Memory B cell (primary cell): ENCODE measurements at regions not wholly inside any gene's neighbourhood (a gene's known extent, or its start where the extent isn't known, plus 50 kb on each side); places are given as distances from the start of the nearest gene placed in this dataset.

Experiments used
- ATAC-seq: fragments of 150-1000 bp; cut with Tn5 transposase; 2 replicates; pipeline ENCODE4 v1.10.0; 2021; ENCODE audit warnings: low read depth, mild to moderate bottlenecking, moderate library complexity
- DNase-seq, 2 donors: peaks; one replicate each; pipeline ENCODE4 v3.0.0; 2022; ENCODE audit warnings: low spot score in 2 of 2
- H3K27ac Mint-ChIP-seq: one replicate; pipeline ENCODE4 v1.8.0; 2022; ENCODE audit warnings: mild to moderate bottlenecking, moderate library complexity, mixed read lengths
- H3K27me3 Mint-ChIP-seq: one replicate; pipeline ENCODE4 v1.8.0; 2022; ENCODE audit warnings: mixed read lengths
- H3K36me3 Mint-ChIP-seq: one replicate; pipeline ENCODE4 v1.8.0; 2022; ENCODE audit warnings: mild to moderate bottlenecking, mixed read lengths
- H3K4me1 Mint-ChIP-seq: one replicate; pipeline ENCODE4 v1.8.0; 2022; ENCODE audit warnings: mixed read lengths
- H3K4me3 Mint-ChIP-seq: one replicate; pipeline ENCODE4 v1.8.0; 2022; ENCODE audit warnings: mild to moderate bottlenecking, moderate library complexity, mixed read lengths
- H3K9me3 Mint-ChIP-seq: one replicate; pipeline ENCODE4 v1.8.0; 2022; ENCODE audit warnings: mixed read lengths

DNA sequence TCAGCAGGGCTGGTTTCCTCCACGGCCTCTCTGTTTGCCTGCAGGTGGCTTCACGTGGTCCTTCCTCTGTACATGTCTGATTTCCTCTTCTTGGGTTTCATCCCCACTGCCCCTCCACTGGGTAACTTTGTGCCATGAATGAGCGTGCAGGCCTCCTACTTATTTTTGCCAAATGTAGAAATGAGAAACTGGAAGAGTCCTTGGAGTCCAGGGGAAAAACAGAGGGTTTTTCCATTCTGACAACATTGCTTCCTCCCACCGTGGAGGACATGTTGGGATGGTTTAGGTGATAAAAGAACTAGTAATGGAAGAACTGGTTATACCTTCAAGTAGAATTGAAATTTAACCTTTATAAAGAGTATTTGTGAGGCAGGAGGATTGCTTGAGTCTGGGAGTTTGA lies 699.5 kb downstream of the QKI start:
- DNase-seq, result no peak
- H3K36me3 Mint-ChIP-seq, result no peaks in the 10 kb centered on the region
- H3K27ac Mint-ChIP-seq, result no peak overlapping the region
- no peak for ATAC-seq
- no peaks in the 10 kb centered on the region for H3K4me1 Mint-ChIP-seq
- H3K4me3 Mint-ChIP-seq, result no peak overlapping the region
- no peaks in the 10 kb centered on the region for H3K9me3 Mint-ChIP-seq
- H3K27me3 Mint-ChIP-seq, result peaks cover 8% of the 10 kb centered on the region

DNA sequence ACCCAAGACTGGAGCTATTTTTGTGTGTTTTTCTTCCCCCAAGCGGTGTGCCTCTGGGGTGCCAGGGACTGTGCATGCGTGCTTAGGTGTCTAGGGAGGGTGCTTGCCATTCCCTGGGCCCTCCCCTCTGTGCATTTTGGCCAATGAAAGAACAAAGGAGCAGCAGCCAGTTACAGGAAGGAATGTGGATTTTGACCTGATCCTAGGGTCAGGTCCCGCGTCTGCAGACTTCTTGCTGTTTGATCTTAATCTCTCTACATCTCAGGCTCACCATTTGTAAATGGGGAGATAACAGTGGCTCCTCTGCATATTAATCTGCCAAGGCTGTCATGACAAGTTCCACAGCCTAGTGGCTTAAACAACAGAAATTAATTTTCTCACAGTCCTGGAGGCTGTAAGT lies 699.1 kb downstream of the QKI start:
- H3K36me3 Mint-ChIP-seq, result no peaks in the 10 kb centered on the region
- no peaks in the 10 kb centered on the region for H3K4me1 Mint-ChIP-seq
- DNase-seq (no peak), ATAC-seq (no peak)
- H3K4me3 Mint-ChIP-seq, result no peak overlapping the region
- H3K27me3 Mint-ChIP-seq, result peaks cover 8% of the 10 kb centered on the region
- no peak overlapping the region for H3K27ac Mint-ChIP-seq
- H3K9me3 Mint-ChIP-seq, result no peaks in the 10 kb centered on the region

- Mint-ChIP-seq H3K27me3 (peaks cover 8% of the 10 kb centered on the region), H3K36me3 (no peaks in the 10 kb centered on the region), H3K9me3 (no peaks in the 10 kb centered on the region), H3K4me3 (no peak overlapping the region), H3K27ac (no peak overlapping the region), H3K4me1 (no peaks in the 10 kb centered on the region)
- DNase-seq (no peak), ATAC-seq (no peak)
Measured at GRCh38 chr6:164109770-164110140, 695.2 kb downstream of the QKI start.

DNA sequence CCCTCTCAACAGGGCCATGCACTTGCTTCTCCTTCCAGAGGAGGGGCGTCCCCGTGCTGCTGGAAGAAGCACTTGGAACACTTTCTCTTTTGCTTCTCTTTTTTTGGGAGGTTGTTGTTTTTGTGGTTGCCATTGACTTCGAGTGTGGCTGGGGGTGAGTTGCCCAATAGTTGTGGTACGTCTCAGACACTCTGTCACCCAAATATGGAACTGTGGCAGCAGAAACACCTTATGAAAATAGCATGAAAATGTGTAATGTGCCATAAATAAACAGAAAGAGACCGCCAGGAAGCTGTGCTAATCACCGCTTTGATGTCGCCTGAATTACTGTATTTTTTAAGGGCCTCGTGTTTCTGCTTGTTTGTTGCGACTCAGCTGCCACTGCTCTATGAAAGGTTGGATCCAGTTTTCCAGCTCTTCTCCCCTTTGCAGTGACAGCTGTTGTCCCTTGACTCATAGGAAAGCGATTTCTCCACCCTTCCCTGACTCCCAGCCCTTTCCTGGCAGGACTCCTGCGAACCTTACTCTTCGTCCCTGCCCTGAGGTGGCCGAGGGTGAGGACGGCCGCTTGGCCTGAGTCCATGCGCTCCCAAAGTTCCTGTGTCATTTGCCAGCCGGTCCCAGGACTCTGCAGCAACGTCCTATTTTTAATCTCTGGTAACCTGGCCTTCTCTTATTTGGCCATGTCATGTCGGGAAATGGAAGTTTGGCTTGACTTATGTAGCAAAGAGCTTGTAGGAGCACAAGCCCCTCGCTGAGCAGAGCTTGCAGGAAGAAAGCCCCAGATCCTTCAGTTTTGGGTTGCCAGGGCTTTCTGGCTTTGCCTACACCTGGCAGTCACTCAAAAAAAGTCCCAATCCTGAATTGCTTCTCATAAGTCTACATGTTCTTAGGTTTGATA lies 694.6 kb downstream of the QKI start:
- no peak overlapping the region for H3K4me3 Mint-ChIP-seq
- H3K27ac Mint-ChIP-seq, result no peak overlapping the region
- DNase-seq (no peak), ATAC-seq (no peak)
- H3K36me3 Mint-ChIP-seq, result no peaks in the 10 kb centered on the region
- peaks cover 8% of the 10 kb centered on the region for H3K27me3 Mint-ChIP-seq
- H3K9me3 Mint-ChIP-seq, result no peaks in the 10 kb centered on the region
- no peaks in the 10 kb centered on the region for H3K4me1 Mint-ChIP-seq

DNA sequence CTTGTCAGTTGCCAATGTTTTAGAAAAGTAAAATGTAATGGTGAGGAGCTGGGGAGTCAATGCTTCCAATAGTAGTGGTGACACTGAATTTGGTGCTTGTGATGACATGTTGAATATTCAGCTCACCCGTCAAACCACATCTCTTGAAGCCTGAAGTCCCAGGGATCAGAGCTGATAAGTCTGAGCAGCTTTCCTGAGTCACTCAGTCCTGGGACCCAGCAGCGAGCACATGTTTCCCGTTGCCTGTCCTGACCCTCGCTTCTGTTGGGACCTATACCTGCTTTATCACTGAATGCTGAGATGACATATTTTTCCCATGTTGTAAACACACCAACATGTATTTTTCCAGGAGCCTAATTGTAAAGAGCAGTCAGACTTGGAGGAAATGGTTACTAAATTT lies 693.6 kb downstream of the QKI start:
- DNase-seq, result no peak
- Mint-ChIP-seq H3K4me3 (no peak overlapping the region), H3K27me3 (peaks cover 8% of the 10 kb centered on the region), H3K9me3 (no peaks in the 10 kb centered on the region), H3K36me3 (no peaks in the 10 kb centered on the region), H3K27ac (no peak overlapping the region), H3K4me1 (no peaks in the 10 kb centered on the region)
- ATAC-seq, result no peak

DNA sequence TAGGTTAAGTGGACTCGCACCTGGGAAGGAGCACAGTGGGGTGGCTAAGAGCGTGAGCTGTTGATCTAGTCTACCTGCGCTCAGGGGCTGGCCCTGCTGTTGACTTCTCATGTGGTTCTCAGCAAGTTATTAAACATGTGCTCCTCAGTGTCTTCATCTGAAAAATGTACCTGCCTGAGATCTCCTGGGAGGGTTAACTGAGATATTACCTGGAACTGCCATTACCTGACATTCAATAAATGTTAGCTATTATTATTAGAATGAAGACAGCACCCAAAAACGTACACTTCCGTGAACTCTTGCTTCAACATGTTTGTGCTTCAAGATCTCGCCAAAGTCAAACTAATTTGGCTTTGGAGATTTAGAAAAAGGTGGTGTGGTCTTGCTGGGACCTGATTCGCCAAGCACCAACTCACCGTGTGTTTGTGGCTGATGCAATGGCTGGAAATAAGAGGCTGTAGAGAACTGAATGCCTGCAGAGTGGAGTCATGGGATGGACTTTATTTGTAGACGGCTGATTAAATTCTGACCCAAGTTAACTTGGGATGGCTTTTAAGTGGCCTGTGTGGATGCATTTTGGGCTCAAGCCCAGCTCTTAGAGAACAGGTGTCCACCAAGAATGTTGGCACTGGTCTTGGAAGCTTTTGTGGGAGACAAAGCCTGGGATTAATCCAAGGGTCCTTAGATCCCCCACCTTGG lies 692.9 kb downstream of the QKI start:
- Mint-ChIP-seq H3K27ac (no peak overlapping the region), H3K36me3 (no peaks in the 10 kb centered on the region), H3K9me3 (no peaks in the 10 kb centered on the region), H3K4me3 (no peak overlapping the region), H3K27me3 (peaks cover 8% of the 10 kb centered on the region), H3K4me1 (no peaks in the 10 kb centered on the region)
- ATAC-seq, result no peak
- DNase-seq, result no peak

DNA sequence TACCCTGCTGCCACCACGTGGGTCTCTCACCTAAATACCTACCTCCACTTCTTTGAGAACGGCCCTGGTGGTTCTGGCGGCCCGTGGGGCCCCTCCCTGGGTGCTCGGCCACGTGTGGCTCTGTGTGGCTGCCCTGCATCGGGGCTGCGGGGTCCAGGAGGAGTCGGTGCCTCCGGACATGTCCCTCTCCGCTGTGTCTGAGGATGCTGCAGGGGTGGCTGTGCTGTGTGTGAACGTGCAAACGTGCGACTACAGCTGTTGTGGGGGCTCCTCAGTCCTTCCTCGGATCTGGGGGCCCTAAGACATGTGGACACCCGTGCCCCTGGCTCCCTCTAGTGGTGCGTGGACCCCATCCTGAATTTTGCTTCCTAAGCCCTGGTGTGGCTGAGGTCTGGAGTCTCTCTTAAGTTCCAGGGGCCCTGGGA lies 691.8 kb downstream of the QKI start:
- Mint-ChIP-seq H3K9me3 (peaks cover 2% of the 10 kb centered on the region), H3K27me3 (peaks cover 11% of the 10 kb centered on the region), H3K4me3 (no peak overlapping the region), H3K36me3 (no peaks in the 10 kb centered on the region), H3K4me1 (no peaks in the 10 kb centered on the region), H3K27ac (no peak overlapping the region)
- DNase-seq (no peak), ATAC-seq (no peak)

DNA sequence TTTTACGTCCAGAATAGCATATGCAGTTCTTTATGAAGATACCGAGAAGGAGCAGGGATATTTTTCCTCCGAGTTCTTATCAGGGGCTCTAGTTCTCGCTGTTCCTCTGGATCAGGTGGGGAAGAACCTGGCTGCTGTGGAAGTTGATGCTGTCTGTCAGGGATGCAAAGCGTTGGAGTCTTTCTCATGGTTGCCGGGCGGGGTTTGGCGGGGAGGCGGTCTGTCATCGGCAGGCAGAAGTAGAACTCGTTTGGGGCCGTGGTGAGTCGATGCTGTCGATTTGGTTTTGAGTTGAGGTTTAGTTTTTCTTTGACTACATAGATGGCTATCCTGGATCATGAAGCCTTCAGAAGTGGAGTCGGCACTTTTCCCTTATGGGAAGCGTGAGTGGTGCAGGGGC lies 691.2 kb downstream of the QKI start:
- Mint-ChIP-seq H3K27ac (no peak overlapping the region), H3K9me3 (peaks cover 2% of the 10 kb centered on the region), H3K4me3 (no peak overlapping the region), H3K36me3 (no peaks in the 10 kb centered on the region), H3K4me1 (no peaks in the 10 kb centered on the region), H3K27me3 (peaks cover 11% of the 10 kb centered on the region)
- ATAC-seq (no peak), DNase-seq (no peak)

DNA sequence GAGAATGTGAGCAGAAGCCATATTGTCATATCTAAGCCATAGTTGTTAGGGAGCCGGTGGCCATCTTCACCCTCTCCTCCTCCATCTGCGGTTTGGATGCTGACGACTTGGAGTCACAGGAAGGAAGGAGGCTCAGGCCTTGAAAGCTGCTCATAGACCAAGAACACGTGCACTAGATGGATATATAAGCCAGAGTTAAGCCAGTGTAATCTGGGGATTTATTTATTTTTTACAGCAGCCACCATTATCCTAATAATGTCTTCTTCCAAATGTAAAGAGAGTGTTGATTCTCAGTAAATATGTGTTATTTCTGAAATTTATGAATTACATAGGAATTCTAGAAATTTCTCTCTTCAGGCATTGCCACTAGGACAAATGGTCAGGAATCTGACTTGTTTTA lies 689.9 kb downstream of the QKI start:
- Mint-ChIP-seq H3K27ac (no peak overlapping the region), H3K36me3 (no peaks in the 10 kb centered on the region), H3K9me3 (peaks cover 2% of the 10 kb centered on the region), H3K4me1 (no peaks in the 10 kb centered on the region), H3K27me3 (peaks cover 8% of the 10 kb centered on the region), H3K4me3 (no peak overlapping the region)
- DNase-seq, result no peak
- no peak for ATAC-seq

- no peak overlapping the region for H3K27ac Mint-ChIP-seq
Measured at GRCh38 chr6:164102693-164103092, 688.2 kb downstream of the QKI start.

DNA sequence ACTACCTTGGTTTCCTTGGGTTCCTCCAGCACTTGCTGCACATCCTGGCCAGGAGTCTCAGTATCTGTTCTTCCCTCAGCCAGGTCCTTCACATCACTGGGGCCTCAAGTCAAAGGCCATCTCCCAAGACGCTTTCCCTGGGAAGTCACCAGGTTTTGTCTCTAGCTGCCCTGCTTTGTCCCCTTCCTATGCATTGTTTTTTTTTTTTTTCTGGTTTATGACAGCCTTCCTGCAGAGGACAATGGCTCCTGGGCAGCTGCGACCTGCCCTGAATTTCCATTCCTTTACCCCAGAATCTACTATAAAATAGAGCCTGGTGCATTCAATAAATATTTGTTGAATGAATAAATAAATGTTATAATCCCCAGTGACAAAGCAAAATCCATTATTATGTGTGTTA lies 687.3 kb downstream of the QKI start:
- Mint-ChIP-seq H3K9me3 (peaks cover 2% of the 10 kb centered on the region), H3K27me3 (peaks cover 6% of the 10 kb centered on the region), H3K4me1 (no peaks in the 10 kb centered on the region), H3K27ac (no peak overlapping the region), H3K36me3 (no peaks in the 10 kb centered on the region), H3K4me3 (no peak overlapping the region)
- ATAC-seq (no peak), DNase-seq (no peak)

More at GRCh38 chr6:164102693-164103092, 688.2 kb downstream of the QKI start:
- Mint-ChIP-seq H3K27me3 (peaks cover 6% of the 10 kb centered on the region), H3K4me3 (no peak overlapping the region), H3K36me3 (no peaks in the 10 kb centered on the region), H3K4me1 (no peaks in the 10 kb centered on the region), H3K9me3 (peaks cover 2% of the 10 kb centered on the region)
- ATAC-seq (no peak), DNase-seq (no peak)

GRCh38 chr6:164099269-164099865 lies 684.8 kb downstream of the QKI start:
- no peak for ATAC-seq
- peaks cover 6% of the 10 kb centered on the region for H3K27me3 Mint-ChIP-seq
- no peak overlapping the region for H3K4me3 Mint-ChIP-seq
- H3K36me3 Mint-ChIP-seq, result no peaks in the 10 kb centered on the region
- no peak for DNase-seq
- no peak overlapping the region for H3K27ac Mint-ChIP-seq
- no peaks in the 10 kb centered on the region for H3K4me1 Mint-ChIP-seq
- peaks cover 2% of the 10 kb centered on the region for H3K9me3 Mint-ChIP-seq

GRCh38 chr6:164098857-164099267 lies 684.3 kb downstream of the QKI start:
- ATAC-seq, result no peak

More at GRCh38 chr6:164098857-164099267, 684.3 kb downstream of the QKI start:
- H3K9me3 Mint-ChIP-seq, result peaks cover 2% of the 10 kb centered on the region
- no peak overlapping the region for H3K4me3 Mint-ChIP-seq
- no peak for DNase-seq
- peaks cover 6% of the 10 kb centered on the region for H3K27me3 Mint-ChIP-seq
- no peaks in the 10 kb centered on the region for H3K36me3 Mint-ChIP-seq
- H3K27ac Mint-ChIP-seq, result no peak overlapping the region
- no peaks in the 10 kb centered on the region for H3K4me1 Mint-ChIP-seq
